HG03442 (cell line): ENCODE measurements at regions not wholly inside any gene's neighbourhood (a gene's known extent, or its start where the extent isn't known, plus 50 kb on each side); places are given as distances from the start of the nearest gene placed in this dataset.

Experiments
- ATAC-seq: cut with Tn5 transposase; IDR thresholded peaks from one replicate; pipeline ENCODE4 v1.9.1; 2021; ENCODE audit warnings: mild to moderate bottlenecking, moderate library complexity; ENCODE audit not compliant: unreplicated experiment

GRCh38 chr2:62305421-62306176 is 109.7 kb downstream of the B3GNT2 start:
- no peak for ATAC-seq

DNA sequence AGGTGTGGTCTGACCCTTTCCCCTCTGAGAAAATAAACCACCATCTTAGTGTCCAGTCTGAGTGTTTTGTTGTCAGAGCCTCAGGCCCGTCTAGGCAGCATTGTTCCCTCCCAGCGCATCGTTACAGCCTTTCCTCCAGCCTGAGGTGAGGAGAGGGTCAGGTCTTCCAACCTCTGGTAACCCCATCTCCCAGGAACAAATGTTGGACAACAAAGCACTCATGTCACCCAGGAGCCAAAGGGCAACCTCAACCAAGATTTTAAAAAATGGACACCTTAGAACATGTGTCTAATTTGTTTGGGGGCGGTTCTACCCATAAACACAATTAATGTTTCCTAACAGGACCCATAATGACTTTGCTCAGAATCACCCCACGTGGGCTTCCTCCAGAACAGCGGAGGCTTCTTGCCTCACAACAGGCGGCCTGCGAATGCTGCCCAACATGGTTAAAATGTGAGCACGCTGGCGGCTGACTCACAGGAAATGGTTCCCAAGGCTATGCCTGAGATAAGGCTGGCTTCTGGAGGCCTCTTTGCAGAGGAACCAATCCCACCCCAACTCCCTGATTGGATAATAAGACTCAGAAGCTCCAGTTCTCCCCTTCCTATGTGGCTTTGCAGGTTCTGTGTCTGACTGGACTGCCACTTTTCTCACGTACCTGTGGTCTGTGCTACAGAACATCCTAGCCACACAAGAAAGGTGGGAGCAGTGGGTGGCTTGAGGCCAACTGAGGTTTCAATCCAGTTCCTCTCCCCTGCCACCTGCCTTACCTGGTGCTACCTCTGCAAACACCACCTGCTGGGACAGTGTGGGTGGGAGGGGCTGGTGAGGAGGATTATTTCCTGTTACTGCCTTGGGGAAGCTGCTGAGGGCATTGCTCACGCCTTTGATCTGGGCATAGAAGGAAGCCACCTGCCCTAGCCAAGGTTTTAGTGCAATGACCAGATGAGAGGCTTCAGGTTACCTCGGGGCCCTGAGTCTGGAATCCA is 108.8 kb downstream of the B3GNT2 start:
- no peak for ATAC-seq

DNA sequence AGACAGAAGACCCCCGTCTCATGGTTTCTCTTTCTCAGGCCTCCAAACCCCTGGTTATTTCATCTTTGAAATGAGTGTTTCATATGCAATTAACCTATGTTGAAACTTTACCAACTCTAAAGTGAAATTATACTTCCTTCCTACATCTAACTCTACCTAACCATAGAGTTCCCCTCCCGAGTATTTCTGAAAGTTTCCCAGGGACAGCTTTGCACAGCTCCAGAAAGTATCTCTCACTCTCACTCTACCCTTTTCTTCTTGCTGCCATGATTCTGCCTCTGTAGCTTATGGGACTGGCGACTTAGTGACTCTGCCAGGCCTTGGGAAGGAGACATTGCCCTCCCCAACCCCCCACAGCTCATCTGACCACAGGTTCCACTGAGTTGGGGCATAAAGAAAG is 107.9 kb downstream of the B3GNT2 start:
- ATAC-seq: no peak

DNA sequence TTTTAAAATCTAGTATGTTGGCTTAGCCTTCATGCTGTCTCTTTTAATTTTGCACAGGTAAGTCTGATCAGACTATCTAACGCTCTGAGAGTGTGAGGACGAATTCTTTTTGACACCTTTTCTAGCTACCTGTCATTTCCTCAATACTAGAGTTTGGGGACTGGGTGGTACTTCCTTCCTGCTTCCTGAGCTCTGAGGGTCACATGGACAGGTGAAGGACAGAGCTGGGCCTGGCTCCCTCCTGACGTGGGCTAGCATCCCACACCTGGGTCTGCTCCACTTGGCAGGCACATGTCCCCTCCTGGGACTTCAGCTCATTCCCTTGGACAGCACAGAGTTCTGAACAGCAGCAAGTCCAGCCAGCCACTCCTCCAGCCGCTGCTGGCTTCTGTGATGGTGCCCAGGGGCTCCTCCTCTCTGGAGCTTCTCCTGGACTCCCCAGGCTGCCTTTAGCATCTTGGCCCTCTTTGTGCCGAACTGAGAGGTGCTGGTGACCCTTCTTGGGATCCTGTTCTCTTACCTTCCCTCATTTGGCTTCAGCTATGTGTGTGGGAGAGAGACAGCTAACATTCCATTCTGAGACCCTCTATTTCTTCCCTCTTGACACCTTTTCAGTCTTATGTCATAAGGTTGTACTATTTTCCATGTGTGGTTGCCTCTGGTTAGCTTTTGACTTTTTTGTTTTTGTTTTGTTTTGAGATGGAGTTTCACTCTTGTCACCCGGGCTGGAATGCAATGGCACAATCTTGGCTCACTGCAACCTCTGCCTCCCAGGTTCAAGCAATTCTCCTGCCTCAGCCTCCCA is 106.9 kb downstream of the B3GNT2 start:
- no peak for ATAC-seq

DNA sequence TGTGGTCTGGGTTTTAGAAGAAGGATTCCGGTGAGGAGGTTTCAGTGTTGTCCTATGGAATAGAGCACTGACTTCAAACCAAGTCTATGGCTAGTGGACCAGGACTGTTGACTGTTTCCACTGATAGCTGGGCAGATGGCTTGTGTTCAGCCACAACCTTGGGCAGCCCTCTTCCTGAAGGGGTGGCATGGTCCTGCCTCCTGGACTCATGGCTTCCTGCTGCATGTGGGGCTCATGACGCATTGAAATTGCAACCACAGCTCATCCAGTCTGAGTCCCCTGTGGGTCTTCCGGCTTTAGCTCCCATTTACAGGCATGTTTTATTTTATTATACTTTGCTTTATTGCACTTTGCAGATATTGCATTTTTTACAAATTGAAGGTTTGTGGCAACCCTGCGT is 105.0 kb downstream of the B3GNT2 start:
- ATAC-seq: no peak

DNA sequence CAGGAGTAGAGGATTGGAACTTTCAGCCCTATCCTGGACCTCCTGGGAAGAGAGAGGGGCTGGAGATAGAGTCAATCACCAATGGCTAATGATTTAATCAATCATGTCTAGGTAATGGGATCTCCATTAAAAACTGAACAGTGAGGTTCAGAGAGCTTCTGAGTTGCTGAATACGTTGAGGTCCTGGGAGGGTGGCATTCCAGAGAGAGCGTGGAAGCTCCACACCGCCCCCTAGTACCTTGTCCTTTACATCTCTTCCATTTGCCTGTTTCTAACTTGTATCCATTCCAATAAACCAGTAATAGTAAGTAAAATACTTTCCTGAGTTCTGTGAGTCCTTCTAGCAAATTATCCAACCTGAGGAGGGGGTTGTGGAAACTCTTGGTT is 101.7 kb downstream of the B3GNT2 start:
- ATAC-seq: no peak

DNA sequence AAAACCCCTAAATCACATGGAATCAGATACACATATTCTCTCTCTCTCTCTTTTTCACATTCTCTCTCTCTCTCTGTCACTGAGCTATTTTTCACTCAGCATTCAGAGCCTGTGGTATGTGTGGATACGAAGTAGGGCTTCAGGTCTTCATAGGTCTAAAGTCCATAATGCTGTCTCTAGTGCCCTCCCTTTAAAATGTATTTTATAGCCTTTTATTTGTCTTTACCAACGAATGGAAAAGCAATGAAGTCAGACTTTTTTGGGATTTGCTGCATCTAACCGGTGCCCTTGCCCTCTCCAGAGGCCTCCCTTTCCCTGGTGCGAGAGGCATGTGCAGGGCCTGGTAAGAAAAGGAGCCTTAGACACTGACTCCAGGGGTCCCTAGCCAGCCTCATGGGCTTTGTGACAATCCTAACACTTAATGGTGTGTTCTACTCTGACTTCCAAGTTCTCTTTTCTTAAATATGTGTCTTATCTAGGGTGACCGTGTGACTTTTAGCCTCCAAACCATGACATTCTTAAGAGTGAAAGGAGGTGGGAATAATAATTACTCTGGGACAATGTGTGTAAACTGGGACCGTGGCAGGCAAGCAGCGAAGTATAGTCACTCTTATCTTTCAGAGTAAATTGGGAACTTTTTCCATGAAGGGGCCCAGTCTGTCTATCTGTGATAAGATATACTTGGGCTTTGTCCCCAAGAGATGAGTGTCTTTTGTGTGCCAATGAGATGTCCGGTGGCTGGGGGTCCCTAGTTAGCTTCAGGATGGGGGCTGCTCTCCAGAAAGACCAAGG is 101.1 kb downstream of the B3GNT2 start:
- ATAC-seq: no peak

DNA sequence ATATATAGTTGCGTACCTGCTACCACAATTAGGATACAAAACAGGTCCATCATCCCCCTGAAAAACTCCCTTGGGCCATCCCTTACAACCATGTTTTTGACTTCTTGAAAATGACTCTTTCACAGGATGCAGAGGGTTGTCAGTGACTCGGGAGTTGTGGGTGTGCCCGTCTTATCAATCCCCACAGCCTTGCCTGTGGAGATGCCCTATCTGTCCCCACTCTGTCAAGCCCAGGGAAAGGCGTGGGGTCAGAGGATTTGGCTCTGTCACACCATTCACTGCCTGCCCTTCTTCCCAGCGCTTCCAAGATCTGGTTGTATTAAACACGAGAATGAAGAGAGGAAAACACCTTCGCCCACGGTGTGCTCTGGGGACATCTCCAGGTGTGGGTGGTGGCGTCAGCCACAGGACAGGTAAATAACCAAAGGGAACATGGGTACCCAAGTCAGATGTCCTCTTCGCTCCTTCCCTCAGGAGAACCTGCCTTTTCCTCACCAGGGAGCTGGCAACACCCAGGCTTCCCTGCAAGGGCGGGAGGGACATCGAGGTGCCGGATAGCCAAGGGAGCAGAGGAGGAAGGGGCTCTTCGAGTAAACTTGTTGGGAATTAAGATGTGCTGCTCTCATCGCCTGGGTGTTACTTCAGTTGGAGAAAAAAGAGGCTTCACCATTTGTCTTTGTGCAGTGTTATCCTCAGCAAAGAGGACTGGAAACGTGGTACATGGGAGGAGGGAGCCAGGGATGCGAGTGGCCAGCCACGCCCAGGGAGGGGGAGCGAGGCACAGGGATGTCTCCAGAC is 100.3 kb downstream of the B3GNT2 start:
- ATAC-seq: no peak

DNA sequence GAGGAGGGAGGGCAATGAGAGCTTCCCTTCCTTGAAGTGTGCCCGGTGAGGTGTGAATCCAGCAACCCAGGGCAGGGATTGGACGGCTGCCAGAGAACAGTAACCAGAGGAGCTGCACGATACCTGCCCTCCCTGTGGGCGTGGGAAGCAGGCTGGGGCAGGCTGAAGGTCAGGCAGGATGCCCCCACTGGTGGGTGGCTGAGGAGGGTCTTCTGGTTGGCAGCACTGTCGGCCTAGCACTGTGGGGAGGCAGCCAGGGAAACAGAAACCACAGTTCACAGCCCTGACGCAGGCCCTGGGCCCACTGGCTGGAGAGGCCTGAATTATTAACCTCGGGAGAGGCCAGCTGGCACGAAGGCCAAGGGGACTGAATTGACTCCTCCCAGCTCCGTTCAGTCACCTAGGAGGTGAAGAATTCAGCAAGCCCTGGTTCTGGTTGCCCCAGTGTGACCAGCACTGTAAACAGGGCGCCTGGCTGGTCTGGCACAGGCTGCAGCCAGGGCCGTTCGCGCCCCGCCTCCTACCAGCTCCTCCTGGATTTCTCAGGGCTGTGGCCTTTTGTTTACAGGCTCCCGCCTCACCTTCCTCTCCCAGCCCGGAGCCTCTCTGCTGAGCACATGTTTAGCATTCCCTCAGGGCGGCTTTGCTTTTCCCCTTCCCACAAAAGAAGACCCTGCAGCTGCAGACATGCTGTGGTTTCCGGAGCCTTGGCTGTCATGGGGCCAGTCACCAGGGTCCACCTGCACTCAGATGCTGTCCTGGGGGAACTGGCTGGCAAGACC is 97.8 kb downstream of the B3GNT2 start:
- ATAC-seq: peak; percentile 69

DNA sequence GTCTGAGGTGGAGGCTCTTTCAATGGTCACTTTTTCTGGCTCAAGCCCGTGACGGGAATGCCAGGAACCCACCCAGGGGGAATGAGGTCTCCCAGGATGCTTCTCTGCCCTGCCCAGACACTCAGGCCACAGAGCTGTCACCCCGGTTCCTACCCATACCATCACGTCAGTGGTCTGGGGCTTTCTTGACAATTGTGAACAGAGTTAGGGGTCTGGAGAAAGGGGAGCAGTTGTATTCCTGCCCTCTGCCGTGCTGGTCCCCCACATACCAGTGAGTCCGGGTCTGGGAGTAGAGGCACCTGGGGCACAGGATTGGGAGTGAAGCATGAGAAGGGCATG is 97.2 kb downstream of the B3GNT2 start:
- ATAC-seq: no peak

- no peak for ATAC-seq
These were observed 96.3 kb downstream of the B3GNT2 start for GRCh38 chr2:62292190-62292589.

GRCh38 chr2:62291517-62292137 is 95.7 kb downstream of the B3GNT2 start:
- ATAC-seq: no peak

GRCh38 chr2:62291052-62291451 is 95.1 kb downstream of the B3GNT2 start:
- ATAC-seq: no peak

DNA sequence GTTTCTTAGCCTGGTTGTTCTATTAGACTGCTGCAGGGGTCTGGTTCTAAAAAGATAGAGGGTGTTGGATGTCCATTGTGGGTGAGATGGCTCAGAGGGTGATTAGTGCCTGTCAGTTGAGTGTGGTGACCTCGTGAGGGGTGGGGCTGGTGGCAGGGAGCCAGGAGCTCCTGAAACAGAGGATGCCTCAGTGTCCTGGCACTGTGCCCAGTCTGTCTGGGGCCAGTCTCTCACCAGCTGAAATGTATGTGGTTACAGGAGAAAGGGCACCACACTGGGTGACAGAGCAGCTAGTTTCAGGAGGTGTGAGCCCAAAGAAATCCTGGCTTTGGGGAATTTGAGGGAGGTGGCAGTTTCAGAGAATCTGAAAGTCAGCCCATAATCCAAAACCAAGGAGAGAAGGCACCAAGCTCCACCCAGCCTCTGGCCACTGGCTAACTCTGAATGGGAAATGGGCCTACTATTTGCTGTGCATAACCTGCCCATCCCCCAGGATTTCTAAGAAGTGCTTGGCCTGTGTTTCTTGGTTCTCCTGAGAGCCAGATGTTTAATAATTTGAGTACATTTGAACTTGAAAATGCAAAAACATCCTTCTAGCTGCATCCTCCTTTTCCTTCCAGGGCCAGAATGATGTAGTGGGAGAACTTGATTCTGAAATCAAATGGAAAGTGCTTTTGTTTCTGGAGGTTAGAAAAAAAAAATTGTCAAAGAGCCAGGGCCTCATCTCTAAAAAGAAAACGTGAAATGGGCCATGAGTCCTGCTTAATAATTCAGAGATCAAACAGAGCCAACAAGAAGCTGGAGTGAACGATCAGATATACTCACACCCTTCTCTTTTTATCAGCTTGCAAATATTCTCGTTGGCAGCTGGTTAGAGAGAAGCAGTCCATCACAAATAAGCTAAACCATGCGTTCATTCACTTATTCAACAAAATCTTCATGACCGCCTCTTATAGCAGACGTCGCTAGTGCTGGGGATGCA is 92.3 kb downstream of the B3GNT2 start:
- ATAC-seq: peak; percentile 67

DNA sequence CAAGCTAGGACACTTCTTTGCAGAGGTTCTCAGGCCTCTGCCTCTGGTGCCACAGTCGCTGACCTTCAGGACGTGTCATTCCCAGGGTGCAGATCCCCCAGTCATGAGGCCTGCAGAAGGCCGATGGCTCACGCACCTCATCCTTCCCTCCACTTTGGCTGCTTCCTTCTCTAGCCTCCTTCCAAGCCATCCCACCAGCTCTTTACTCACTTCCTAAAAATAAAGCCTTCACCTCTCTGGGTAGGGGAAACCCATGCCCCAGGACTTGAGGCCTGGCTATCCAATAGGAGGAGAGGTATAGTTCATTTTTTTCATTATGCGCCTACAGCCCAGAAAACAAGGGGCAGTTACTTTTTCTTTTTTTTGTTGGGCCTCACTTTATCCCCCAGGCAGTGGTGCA is 91.4 kb downstream of the B3GNT2 start:
- ATAC-seq: no peak

- no peak for ATAC-seq
These were observed 90.3 kb downstream of the B3GNT2 start for GRCh38 chr2:62286089-62286785.

DNA sequence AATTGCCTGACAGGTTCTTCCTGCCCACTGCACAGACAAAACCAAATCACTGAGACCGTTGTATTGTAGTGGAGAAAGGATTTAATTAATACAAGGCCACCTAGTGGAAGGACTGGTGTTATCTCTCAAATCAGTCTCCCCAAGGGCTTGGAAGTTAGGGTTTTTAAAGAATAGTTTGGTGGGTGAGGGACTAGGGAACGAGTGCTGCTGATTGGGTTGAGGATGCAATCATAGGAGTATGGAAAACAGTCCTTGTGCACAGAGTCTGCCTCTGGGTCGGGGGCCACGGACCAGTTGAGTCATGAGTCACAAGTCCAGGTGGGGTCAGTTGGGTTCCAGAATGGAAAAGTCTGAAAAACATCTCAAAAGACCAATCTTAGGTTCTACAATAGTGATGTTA is 89.1 kb downstream of the B3GNT2 start:
- no peak for ATAC-seq
